ENCODE measurements at regions not wholly inside any gene's neighbourhood (a gene's known extent, or its start where the extent isn't known, plus 50 kb on each side); places are given as distances from the start of the nearest gene placed in this dataset.

DNA sequence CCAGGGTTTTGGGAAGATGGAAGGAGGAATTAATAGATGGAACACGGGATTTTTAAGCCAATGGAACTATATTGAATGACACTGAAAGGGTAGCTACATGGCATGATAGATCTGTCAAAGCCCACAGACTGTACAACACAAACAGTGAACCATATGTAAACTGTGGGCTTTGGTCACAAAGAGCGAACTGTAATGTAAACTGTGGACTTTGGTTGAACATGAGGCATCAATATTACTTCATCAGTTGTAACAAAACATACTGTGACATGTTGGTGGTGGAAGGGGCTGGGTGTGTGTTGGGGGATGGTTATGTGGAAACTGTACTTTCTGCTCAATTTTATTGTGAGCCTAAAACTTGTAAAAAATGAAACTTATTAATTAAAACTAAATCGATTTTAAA, 210.6 kb upstream of the HMGA2 start:
- DNase-seq, result no peak
- in situ Hi-C loops (cut with HindIII; ENCODE audit: low pct_ligation_motif_present, low pct_unique_long_range_greater_than_20kb, low sequenced_read_pairs), result no loop called here

DNA sequence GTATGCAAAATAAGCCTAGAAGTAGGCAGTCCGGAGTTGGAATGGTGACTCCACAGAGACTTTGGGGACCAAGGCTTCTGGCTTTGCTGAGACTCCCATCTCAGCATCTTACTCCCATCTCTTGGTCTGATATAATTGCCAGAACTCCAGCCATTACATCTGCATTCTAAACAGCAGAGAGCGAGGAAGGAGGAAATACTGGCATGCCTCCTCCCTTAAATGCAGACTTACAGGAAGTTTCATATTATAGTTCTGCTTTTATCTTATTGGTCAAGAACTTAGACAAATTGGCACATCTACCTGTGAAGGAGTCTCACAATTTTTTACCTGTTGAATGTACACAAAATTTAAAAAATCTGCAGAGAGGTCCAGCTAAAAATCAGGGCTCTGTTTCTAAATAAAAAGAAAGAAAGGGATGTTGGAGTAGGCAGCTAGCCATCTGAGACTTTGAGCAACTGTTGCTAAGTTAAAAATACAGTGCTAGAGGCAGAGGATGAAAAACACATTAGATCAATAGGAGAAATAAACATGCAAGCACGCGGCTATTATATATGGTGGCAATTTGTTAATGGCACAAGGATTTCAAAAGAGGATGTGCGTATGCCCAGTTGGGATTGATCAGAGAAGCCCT, 209.9 kb upstream of the HMGA2 start:
- in situ Hi-C loops (cut with HindIII; ENCODE audit: low pct_ligation_motif_present, low pct_unique_long_range_greater_than_20kb, low sequenced_read_pairs), result no loop called here
- no peak for DNase-seq

GRCh38 chr12:65615118-65615517, 209.2 kb upstream of the HMGA2 start:
- in situ Hi-C loops (cut with HindIII; ENCODE audit: low pct_ligation_motif_present, low pct_unique_long_range_greater_than_20kb, low sequenced_read_pairs), result no loop called here

GRCh38 chr12:65616022-65616421, 208.3 kb upstream of the HMGA2 start:
- no peak for DNase-seq
- in situ Hi-C loops (cut with HindIII; ENCODE audit: low pct_ligation_motif_present, low pct_unique_long_range_greater_than_20kb, low sequenced_read_pairs), result no loop called here

More at GRCh38 chr12:65615118-65615517, 209.2 kb upstream of the HMGA2 start:
- no peak for DNase-seq

DNA sequence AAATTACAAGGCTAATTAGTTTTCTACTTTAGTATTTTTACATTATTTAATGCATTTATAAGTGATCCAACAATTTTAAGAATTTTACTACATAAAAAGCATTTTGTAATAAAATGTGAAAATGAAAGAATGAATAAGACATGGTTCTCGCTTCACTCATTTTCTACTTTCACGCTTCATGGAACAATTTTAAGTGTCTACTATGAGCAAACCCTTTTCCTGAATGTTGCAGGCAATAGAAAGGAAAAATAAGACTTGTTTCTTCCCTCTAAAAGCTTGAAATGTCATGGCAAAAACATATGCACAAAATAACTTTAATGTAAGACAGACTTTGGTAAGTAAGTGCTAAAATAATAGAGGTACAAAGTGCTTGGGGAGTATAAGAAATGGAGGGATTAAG, 205.7 kb upstream of the HMGA2 start:
- DNase-seq, result no peak
- in situ Hi-C loops (cut with HindIII; ENCODE audit: low pct_ligation_motif_present, low pct_unique_long_range_greater_than_20kb, low sequenced_read_pairs), result no loop called here

DNA sequence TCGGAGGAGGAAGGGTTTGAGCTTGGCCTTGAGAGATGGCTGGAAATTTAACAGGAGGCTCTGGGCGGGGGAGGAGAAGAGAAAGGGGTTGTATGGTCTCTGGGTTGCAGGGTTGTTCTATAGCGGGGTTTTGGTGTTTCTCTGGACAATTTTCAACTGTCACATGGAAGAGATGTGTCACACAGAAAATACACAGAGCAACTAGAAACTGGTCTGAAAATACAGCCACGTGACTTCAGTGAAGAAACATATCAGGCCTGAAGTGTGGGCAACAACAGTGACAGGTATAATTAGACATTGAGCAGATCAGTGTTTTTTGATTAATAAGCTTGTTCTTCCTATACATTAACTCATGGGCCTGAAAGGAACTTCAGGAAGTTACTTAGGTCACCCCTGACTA, 205.3 kb upstream of the HMGA2 start:
- DNase-seq, result no peak
- in situ Hi-C loops (cut with HindIII; ENCODE audit: low pct_ligation_motif_present, low pct_unique_long_range_greater_than_20kb, low sequenced_read_pairs), result no loop called here

GRCh38 chr12:65620046-65620445, 204.2 kb upstream of the HMGA2 start:
- in situ Hi-C loops (cut with HindIII; ENCODE audit: low pct_ligation_motif_present, low pct_unique_long_range_greater_than_20kb, low sequenced_read_pairs), result no loop called here

GRCh38 chr12:65622056-65622455, 202.2 kb upstream of the HMGA2 start:
- DNase-seq, result no peak
- in situ Hi-C loops (cut with HindIII; ENCODE audit: low pct_ligation_motif_present, low pct_unique_long_range_greater_than_20kb, low sequenced_read_pairs), result no loop called here

More at GRCh38 chr12:65620046-65620445, 204.2 kb upstream of the HMGA2 start:
- no peak for DNase-seq

- DNase-seq, result no peak
- in situ Hi-C loops (cut with HindIII; ENCODE audit: low pct_ligation_motif_present, low pct_unique_long_range_greater_than_20kb, low sequenced_read_pairs), result no loop called here
Measured at GRCh38 chr12:65623507-65623906, 200.8 kb upstream of the HMGA2 start.

DNA sequence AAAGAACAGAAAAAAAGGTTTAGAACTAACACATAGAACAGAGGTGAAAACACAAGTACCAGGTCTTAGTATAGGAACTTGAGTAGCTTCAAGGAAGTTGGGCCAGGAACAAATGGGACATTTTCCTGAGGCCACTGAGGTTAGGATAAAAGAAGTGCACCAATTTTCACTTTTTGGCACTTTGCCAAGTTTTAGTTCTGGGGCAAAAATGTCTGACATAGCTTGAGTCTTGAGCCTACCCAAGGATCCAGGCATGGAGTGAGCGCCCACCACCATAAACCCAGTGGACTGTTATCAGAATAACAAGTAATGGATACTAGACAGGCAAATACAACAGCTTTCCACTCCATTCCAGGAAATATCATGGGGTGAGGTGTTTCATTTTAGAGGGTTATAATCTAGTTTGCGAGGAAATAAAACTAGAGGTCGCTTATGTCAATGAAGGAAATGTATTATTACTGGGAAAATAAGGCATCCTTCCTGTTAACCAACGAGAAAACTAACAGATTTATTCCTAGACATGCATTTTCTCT, 199.7 kb upstream of the HMGA2 start:
- in situ Hi-C loops (cut with HindIII; ENCODE audit: low pct_ligation_motif_present, low pct_unique_long_range_greater_than_20kb, low sequenced_read_pairs), result no loop called here
- DNase-seq, result no peak

GRCh38 chr12:65628061-65628460, 196.2 kb upstream of the HMGA2 start:
- in situ Hi-C loops (cut with HindIII; ENCODE audit: low pct_ligation_motif_present, low pct_unique_long_range_greater_than_20kb, low sequenced_read_pairs), result no loop called here
- no peak for DNase-seq

GRCh38 chr12:65630555-65630954, 193.7 kb upstream of the HMGA2 start:
- in situ Hi-C loops (cut with HindIII; ENCODE audit: low pct_ligation_motif_present, low pct_unique_long_range_greater_than_20kb, low sequenced_read_pairs), result no loop called here
- DNase-seq, result no peak

- DNase-seq, result peak; percentile 99
- in situ Hi-C loops (cut with HindIII; ENCODE audit: low pct_ligation_motif_present, low pct_unique_long_range_greater_than_20kb, low sequenced_read_pairs), result no loop called here
Measured at GRCh38 chr12:65631621-65632111, 192.6 kb upstream of the HMGA2 start.

- DNase-seq, result peak; percentile 62
- in situ Hi-C loops (cut with HindIII; ENCODE audit: low pct_ligation_motif_present, low pct_unique_long_range_greater_than_20kb, low sequenced_read_pairs), result no loop called here
Measured at GRCh38 chr12:65632131-65632855, 192.0 kb upstream of the HMGA2 start.

DNA sequence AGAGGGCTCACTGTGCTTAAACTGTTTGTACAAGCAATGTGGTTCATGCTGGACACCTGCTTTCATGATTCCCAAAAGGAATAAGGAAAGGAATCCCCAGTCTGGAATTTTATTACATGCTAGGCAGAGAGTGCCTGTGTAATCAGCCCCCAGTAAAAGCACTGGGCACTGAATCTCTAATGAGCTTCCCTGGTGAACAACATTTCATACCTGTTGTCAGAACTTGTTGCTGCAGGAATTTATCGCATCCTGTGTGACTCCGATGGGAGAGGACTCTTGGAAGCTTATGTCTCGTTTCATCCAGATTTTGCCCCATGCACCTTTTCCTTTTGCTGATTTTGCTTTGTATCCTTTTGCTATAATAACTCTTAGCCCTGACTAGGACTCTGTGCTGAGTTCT, 190.2 kb upstream of the HMGA2 start:
- DNase-seq, result peak; percentile 35
- in situ Hi-C loops (cut with HindIII; ENCODE audit: low pct_ligation_motif_present, low pct_unique_long_range_greater_than_20kb, low sequenced_read_pairs), result no loop called here

GRCh38 chr12:65634626-65635331, 189.5 kb upstream of the HMGA2 start:
- in situ Hi-C loops (cut with HindIII; ENCODE audit: low pct_ligation_motif_present, low pct_unique_long_range_greater_than_20kb, low sequenced_read_pairs), result no loop called here
- DNase-seq, result peak; percentile 95

GRCh38 chr12:65636436-65636835, 187.8 kb upstream of the HMGA2 start:
- in situ Hi-C loops (cut with HindIII; ENCODE audit: low pct_ligation_motif_present, low pct_unique_long_range_greater_than_20kb, low sequenced_read_pairs), result no loop called here
- no peak for DNase-seq

DNA sequence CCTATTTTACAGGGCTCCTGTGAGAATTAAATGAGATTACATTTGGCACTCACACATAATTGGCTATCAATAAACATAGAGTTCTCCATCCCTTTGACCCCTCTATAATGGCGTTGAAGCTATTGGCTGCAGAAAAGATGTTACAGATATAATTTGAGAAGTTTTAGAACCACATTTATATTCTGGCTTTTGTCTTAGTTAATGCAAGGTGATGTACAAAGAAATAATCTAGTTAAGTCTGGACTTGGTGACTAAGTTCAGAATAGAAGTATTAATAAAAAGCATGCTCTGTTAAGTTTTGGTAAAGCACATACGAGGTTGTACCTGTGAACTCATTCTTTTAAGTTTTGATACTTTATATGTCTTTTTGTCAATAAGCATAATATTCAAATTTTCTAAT, 187.1 kb upstream of the HMGA2 start:
- no peak for DNase-seq
- in situ Hi-C loops (cut with HindIII; ENCODE audit: low pct_ligation_motif_present, low pct_unique_long_range_greater_than_20kb, low sequenced_read_pairs), result no loop called here

DNA sequence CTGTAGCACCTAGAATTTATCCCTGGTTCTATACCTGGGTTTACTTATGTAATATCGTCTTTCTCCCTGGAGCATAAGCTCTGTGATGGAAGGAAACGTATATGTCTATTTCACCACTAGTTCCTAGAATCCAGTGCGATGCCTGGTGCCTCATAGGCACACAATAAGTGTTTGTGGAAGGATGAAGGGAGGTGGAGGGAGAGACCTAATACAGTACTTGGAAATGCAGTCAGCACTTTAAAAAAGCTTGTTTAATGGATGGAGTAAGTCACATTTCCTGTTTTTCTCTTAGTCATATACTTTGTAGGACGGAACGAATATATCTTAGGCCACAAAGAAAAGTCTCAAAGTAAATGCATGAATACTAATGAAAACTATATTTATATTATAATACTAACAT, 186.5 kb upstream of the HMGA2 start:
- in situ Hi-C loops (cut with HindIII; ENCODE audit: low pct_ligation_motif_present, low pct_unique_long_range_greater_than_20kb, low sequenced_read_pairs), result no loop called here

More for the DNA sequence above, 186.5 kb upstream of the HMGA2 start:
- DNase-seq, result no peak
